GM19397 (cell line): ENCODE measurements at regions not wholly inside any gene's neighbourhood (a gene's known extent, or its start where the extent isn't known, plus 50 kb on each side); places are given as distances from the start of the nearest gene placed in this dataset.
A peak's percentile ranks its signal among the peaks of the same experiment; 100 is the strongest.

ENCODE experiments used
- ATAC-seq: cut with Tn5 transposase; IDR thresholded peaks from one replicate; pipeline ENCODE4 v1.9.1; 2021; ENCODE audit warnings: mild to moderate bottlenecking, moderate library complexity; ENCODE audit not compliant: unreplicated experiment

GRCh38 chr2:204046145-204046544 is 109.6 kb downstream of the ICOS start:
- peak; percentile 81 for ATAC-seq

- ATAC-seq: peak; percentile 70
Measured at GRCh38 chr2:204049635-204050034, 113.1 kb downstream of the ICOS start.

GRCh38 chr2:204050681-204051080 is 114.1 kb downstream of the ICOS start:
- ATAC-seq: no peak

GRCh38 chr2:204051476-204051875 is 114.9 kb downstream of the ICOS start:
- no peak for ATAC-seq

DNA sequence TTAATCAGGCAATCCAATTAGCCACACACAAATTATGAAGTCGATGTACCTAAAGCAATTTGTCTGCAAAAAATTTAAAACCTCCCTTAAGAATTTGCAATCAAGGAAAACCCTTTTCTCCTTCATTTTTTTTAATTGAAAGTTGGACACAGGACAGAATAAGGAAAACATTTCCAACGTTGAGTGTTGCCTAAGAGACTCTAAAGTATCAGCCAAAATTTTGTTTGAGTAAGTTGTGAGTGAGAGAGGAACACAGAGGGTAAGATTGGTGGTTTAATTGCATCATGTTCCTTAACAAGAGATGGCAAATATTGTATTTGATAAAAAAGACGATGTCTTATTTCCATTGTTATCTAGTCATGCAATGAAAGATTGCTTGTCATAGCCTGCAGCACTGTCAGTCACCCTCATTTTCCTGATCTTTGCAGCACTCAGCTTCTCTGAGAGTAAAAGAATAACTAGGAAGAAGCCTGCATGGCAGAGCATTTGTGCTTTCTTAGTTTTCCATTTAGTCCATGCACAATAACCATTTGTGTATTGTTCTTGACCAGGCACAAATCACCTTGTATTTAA is 115.5 kb downstream of the ICOS start:
- ATAC-seq: no peak

- no peak for ATAC-seq
Measured at GRCh38 chr2:204059016-204059415, 122.5 kb downstream of the ICOS start.

DNA sequence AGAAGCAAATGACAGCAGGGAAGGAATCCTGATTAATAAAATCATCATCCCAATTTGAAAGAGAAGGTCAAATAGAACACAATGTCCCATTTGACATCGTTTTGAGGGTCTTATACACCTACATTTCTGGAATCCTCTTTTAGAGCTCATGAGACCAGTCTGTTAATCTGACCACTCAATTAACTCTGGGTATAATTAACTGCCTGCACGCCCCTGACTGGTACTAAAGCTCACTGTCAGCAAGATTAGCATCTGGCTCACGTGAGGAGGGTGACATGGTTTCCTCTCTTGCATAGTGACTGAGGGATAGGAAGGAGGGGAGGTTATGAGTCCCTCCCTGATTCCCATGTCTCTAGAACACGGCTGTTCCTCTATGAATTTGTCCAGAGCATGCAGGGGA is 124.3 kb downstream of the ICOS start:
- ATAC-seq: no peak

DNA sequence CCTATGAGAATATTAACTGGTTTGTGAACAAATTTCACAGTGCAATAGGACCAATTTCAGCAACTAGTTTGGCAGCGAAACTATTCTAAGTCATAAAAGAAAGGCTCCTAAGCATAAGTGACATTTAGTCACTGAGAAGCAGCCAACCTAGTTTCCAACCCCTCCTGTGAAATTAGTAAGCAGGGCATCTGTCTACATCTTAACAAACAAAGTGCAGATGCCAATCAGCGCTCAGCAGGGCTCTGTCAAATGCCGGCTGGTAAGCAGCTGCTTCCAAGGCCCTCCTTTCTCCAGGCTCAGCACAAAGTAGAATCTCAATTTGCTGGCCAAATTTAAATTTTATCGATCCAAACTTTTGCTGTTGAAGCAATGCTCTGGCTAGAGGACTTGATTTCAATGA is 124.7 kb downstream of the ICOS start:
- no peak for ATAC-seq

DNA sequence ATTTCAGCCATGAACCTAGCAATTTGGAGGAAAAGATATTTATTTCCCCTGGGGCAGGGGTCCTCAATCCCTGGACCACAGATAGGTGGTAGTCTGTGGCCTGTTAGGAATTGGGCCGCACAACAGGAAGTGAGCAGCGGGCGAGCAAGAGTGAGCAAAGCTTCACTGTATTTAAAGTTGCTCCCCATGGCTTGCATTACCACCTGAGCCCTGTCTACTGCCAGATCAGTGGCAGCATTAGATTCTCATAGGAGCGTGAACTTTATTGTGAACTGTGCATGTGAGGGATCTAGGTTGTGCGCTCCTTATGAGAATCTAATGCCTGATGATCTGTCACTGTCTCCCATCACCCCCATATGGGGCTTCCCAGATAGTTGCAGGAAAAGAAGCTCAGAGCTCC is 127.6 kb downstream of the ICOS start:
- ATAC-seq: no peak

DNA sequence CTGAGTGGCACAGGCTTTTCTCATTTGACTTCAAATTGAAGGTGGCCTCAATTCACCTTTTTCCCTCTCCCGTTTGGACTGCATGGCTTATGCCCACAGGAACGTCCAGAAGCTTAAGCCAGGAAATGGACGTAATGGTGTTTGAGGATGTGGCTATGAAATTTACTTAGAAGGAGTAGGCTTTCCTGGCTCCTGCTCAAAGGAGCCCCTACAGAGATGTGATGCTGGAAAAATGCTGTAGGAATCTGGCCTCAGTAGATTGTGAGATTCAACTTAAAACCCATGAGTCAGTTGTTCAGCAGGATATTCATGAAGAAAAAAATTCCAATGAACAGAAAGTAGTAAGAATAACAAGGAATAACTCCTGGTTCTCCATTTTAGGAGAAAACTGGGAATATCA is 129.0 kb downstream of the ICOS start:
- ATAC-seq: no peak

- ATAC-seq: no peak
Measured at GRCh38 chr2:204066051-204066450, 129.5 kb downstream of the ICOS start.

DNA sequence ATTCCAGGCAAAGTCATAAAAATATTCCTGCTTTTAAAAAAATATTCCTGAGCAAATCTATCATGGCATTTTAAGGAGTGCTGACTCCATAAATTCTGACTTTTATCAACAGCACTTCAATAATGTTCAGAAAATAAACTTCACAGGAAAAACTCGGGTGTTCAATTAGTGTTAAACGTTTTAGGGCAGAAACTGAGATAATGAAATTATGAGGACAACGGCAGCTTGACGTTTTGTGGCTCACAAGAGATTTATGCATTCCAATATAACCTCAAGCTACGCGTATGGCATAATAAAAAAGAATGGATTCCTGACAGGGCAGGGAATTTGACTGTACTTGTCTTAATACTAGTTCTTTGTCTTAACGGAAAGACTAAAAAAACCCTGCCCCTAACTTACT is 133.2 kb downstream of the ICOS start:
- ATAC-seq: no peak

GRCh38 chr2:204072443-204073324 is 136.1 kb downstream of the ICOS start:
- ATAC-seq: no peak

GRCh38 chr2:204074456-204074855 is 137.9 kb downstream of the ICOS start:
- no peak for ATAC-seq

- no peak for ATAC-seq
Measured at GRCh38 chr2:204078003-204078698, 141.6 kb downstream of the ICOS start.

- ATAC-seq: no peak
Measured at GRCh38 chr2:204081487-204082425, 145.2 kb downstream of the ICOS start.

DNA sequence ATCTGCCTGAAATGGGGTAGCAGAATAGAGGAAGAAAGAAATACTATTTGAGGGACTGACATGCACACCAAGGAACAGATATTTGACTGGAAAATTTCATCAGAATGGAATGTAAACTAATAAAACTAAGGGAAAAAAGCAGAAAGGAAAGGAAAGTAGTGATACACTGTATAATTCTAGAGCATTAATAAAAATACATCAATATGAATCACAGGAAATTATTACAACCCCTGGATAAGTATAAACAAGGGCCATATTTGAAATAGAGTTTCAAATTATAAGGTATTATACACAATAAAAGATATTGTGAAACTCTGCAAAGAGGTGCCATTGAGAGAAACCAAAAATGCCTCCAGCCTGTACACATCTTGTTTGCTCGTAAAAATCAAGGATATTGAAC is 149.6 kb downstream of the ICOS start:
- no peak for ATAC-seq

DNA sequence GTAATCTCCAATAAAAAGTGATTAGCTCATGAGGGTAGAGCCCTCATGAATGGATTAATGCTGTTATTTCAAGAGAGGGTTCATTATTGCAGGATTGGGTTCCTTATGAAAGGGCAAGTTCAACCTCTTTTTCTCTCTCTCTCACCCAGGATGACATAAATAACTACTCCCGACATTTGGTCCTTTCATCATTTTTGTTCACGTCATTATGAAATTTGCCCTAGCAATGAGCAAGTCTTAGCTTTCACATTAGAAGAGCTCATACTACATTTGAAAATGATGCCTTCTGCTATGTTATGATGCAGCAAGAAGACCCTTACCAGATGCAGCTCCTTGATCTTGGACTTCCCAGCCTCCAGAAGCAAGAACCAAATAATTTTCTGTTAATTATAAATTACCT is 152.5 kb downstream of the ICOS start:
- ATAC-seq: no peak

- no peak for ATAC-seq
Measured at GRCh38 chr2:204089574-204089973, 153.0 kb downstream of the ICOS start.

- no peak for ATAC-seq
Measured at GRCh38 chr2:204090021-204090420, 153.5 kb downstream of the ICOS start.

DNA sequence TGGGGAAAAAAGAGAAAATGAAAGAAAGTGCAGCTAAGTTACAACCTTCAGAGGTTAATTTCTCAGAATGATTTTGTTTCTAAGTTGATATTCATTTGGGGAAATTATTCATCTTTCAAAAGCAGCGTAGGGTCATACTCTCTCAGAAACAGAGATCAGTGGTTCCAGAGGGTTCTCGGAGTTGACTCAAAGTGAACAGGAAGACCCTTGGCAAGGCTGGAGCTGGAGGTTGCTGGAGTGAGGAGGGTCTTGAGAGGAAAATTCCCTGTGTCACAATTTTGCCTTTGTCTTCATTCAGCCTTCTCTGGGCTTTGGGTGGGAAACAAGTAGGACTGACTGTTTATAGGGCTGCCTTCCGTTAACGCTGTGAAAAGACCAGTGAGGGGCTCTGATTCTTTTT is 168.2 kb downstream of the ICOS start:
- no peak for ATAC-seq
